Caco-2 (cell line): ENCODE measurements at regions not wholly inside any gene's neighbourhood (a gene's known extent, or its start where the extent isn't known, plus 50 kb on each side); places are given as distances from the start of the nearest gene placed in this dataset.

Source experiments
- BruUV-seq: library from RNA; stranded (reverse); fragments of 400-500 nt; replicated peaks from 2 replicates; lab custom pipeline; 2021; lab: Mats Ljungman, UMichigan
- CTCF ChIA-PET: fragments of 300-600 bp; sonication (Branson Sonifier 250); formaldehyde crosslinking; loops from one replicate; lab custom pipeline; 2022; ENCODE audit warnings: antibody characterized with exemption; lab: Charles Lee
- POLR2A ChIA-PET: fragments of 300-600 bp; sonication (Branson Sonifier 250); formaldehyde crosslinking; loops from one replicate; lab custom pipeline; 2022; ENCODE audit warnings: antibody characterized with exemption; lab: Charles Lee
- DNase-seq, 2 experiments: peaks; one replicate each; pipeline versions ENCODE4 v3.0.0 to v3.0.0-alpha.2; 2020 to 2022
- H3K27me3 ChIP-seq: replicated peaks from 2 replicates; pipeline ENCODE4 v1.6.0; 2011; ENCODE audit warnings: low read length; ENCODE audit not compliant: control insufficient read depth, insufficient read depth
- H3K36me3 ChIP-seq: 2 replicates; pipeline ENCODE4 v1.5.1; 2011; ENCODE audit warnings: low read length; ENCODE audit not compliant: control insufficient read depth, insufficient read depth
- H3K4me1 ChIP-seq: fragments of 250-450 bp; sonication (Bioruptor Pico); 2 replicates; pipeline ENCODE4 v1.5.1; 2020; ENCODE audit warnings: mild to moderate bottlenecking
- H3K4me3 ChIP-seq: 2 replicates; pipeline ENCODE4 v1.5.1; 2011; ENCODE audit warnings: low read depth, mild to moderate bottlenecking, control low read depth, low read length
- H3K9me3 ChIP-seq: fragments of 250-450 bp; sonication (Bioruptor Pico); 2 replicates; pipeline ENCODE4 v1.5.1; 2020; ENCODE audit warnings: mild to moderate bottlenecking, moderate library complexity
- H3K27ac Mint-ChIP-seq: one replicate; pipeline ENCODE4 v1.8.0; 2022; ENCODE audit warnings: mixed read lengths; ENCODE audit not compliant: unreplicated experiment
- H3K27me3 Mint-ChIP-seq: one replicate; pipeline ENCODE4 v1.8.0; 2022; ENCODE audit warnings: mixed read lengths; ENCODE audit not compliant: insufficient read depth, unreplicated experiment
- H3K36me3 Mint-ChIP-seq: one replicate; pipeline ENCODE4 v1.8.0; 2022; ENCODE audit warnings: mild to moderate bottlenecking, mixed read lengths; ENCODE audit not compliant: insufficient read depth, unreplicated experiment
- H3K4me1 Mint-ChIP-seq: one replicate; pipeline ENCODE4 v1.8.0; 2022; ENCODE audit warnings: low read depth, mixed read lengths; ENCODE audit not compliant: unreplicated experiment
- H3K4me3 Mint-ChIP-seq: one replicate; pipeline ENCODE4 v1.8.0; 2022; ENCODE audit warnings: mild to moderate bottlenecking, moderate library complexity, mixed read lengths; ENCODE audit not compliant: unreplicated experiment
- H3K9me3 Mint-ChIP-seq: one replicate; pipeline ENCODE4 v1.8.0; 2022; ENCODE audit warnings: mixed read lengths; ENCODE audit not compliant: unreplicated experiment
- CTCF ChIP-seq, 2 experiments: fragments of 200-600 bp in 1 of 2; IDR thresholded peaks; 1 replicate in 1 of 2; 2 replicates in 1 of 2; pipeline versions ENCODE4 v1.5.1 to v1.8.0; 2011 to 2022; ENCODE audit warnings: antibody characterized with exemption in 1 of 2, control low read depth in 1 of 2, inconsistent platforms in 1 of 2, low read depth in 1 of 2, low read length in 1 of 2, mild to moderate bottlenecking in 1 of 2, moderate library complexity in 1 of 2; ENCODE audit not compliant: insufficient read depth in 1 of 2, severe bottlenecking in 1 of 2, unreplicated experiment in 1 of 2
- intact Hi-C: fragments of 100-400 bp; cut with micrococcal nuclease; formaldehyde crosslinking; loops from one replicate; pipeline ENCODE4 v1.10.0; 2022; ENCODE audit not compliant: unreplicated experiment

GRCh38 chr18:72999971-73000607, 132.3 kb upstream of the NETO1 start:
- Histone ChIP-seq H3K4me3 (no peak overlapping the region), H3K27me3 (no peaks in the 10 kb centered on the region), H3K9me3 (no peaks in the 10 kb centered on the region), H3K36me3 (no peaks in the 10 kb centered on the region), H3K4me1 (no peaks in the 10 kb centered on the region)
- DNase-seq = peak in 1 of 2 experiments; percentile 1
- TF ChIP-seq CTCF (IDR thresholded peaks at IDR 0.05; ENCODE audit: insufficient read depth in 1 of 2, low read depth in 1 of 2, low read length in 1 of 2, severe bottlenecking in 1 of 2, unreplicated experiment in 1 of 2) = no peak
- intact Hi-C loops = no loop called here
- Mint-ChIP-seq H3K27ac (no peak overlapping the region), H3K27me3 (no peaks in the 10 kb centered on the region), H3K4me3 (no peak overlapping the region), H3K4me1 (no peaks in the 10 kb centered on the region), H3K36me3 (no peaks in the 10 kb centered on the region), H3K9me3 (no peaks in the 10 kb centered on the region)
- BruUV-seq = no TSS peak
- ChIA-PET POLR2A (no interaction called here), CTCF (no interaction called here)

- CTCF ChIA-PET = no interaction called here
- no peak for TF ChIP-seq CTCF (IDR thresholded peaks at IDR 0.05; ENCODE audit: insufficient read depth in 1 of 2, low read depth in 1 of 2, low read length in 1 of 2, severe bottlenecking in 1 of 2, unreplicated experiment in 1 of 2)
These were observed 127.8 kb upstream of the NETO1 start for GRCh38 chr18:72995558-72995957.

DNA sequence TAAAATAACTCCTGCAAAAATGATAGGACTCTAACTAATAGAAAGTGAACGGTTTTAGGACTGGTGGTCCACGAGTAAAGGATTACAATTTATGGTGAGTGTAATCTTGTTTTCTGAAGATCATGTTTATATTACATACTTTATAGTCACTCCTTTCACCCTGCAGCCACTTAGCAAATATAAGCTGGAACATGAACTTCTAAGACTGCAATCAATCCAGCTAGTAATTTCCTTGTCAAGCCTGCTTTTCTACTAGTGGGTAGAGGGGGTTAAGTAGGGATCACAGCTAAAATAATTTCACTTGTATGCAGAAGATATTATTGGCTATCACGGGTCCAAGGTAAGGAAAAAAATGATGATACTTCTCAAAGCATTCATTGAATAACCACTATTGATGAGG, 125.5 kb upstream of the NETO1 start:
- Mint-ChIP-seq H3K4me1 (no peaks in the 10 kb centered on the region), H3K36me3 (no peaks in the 10 kb centered on the region), H3K27ac (no peak overlapping the region), H3K9me3 (no peaks in the 10 kb centered on the region), H3K4me3 (no peak overlapping the region), H3K27me3 (no peaks in the 10 kb centered on the region)
- Histone ChIP-seq H3K36me3 (no peaks in the 10 kb centered on the region), H3K9me3 (no peaks in the 10 kb centered on the region), H3K4me1 (no peaks in the 10 kb centered on the region), H3K4me3 (no peak overlapping the region), H3K27me3 (no peaks in the 10 kb centered on the region)
- intact Hi-C loops = no loop called here
- CTCF ChIA-PET = no interaction called here
- no peak for TF ChIP-seq CTCF (IDR thresholded peaks at IDR 0.05; ENCODE audit: insufficient read depth in 1 of 2, low read depth in 1 of 2, low read length in 1 of 2, severe bottlenecking in 1 of 2, unreplicated experiment in 1 of 2)
- BruUV-seq = no TSS peak
- no peak for DNase-seq
- POLR2A ChIA-PET = no interaction called here

More at GRCh38 chr18:72995558-72995957, 127.8 kb upstream of the NETO1 start:
- Histone ChIP-seq H3K9me3 (no peaks in the 10 kb centered on the region), H3K4me3 (no peak overlapping the region), H3K4me1 (no peaks in the 10 kb centered on the region), H3K27me3 (no peaks in the 10 kb centered on the region), H3K36me3 (no peaks in the 10 kb centered on the region)
- intact Hi-C loops = no loop called here
- no TSS peak for BruUV-seq
- POLR2A ChIA-PET = no interaction called here
- Mint-ChIP-seq H3K36me3 (no peaks in the 10 kb centered on the region), H3K9me3 (no peaks in the 10 kb centered on the region), H3K27me3 (no peaks in the 10 kb centered on the region), H3K27ac (no peak overlapping the region), H3K4me1 (no peaks in the 10 kb centered on the region), H3K4me3 (no peak overlapping the region)
- no peak for DNase-seq
